ENCODE measurements at regions not wholly inside any gene's neighbourhood (a gene's known extent, or its start where the extent isn't known, plus 50 kb on each side); places are given as distances from the start of the nearest gene placed in this dataset.
A peak's percentile ranks its signal among the peaks of the same experiment; 100 is the strongest.
"Not testable (repeated sequence)": the region's sequence is repeated elsewhere in the genome, so short reads cannot be mapped to it uniquely, and the experiment has no call there.

GRCh38 chr16:16561532-16561931 lies 182.6 kb downstream of the NPIPA7 start:
- not testable (repeated sequence) for DNase-seq (ENCODE audit: low read depth in 2 of 2)

GRCh38 chr16:16563962-16564361 lies 185.0 kb downstream of the NPIPA7 start:
- DNase-seq (ENCODE audit: low read depth in 2 of 2), result not testable (repeated sequence)

- not testable (repeated sequence) for DNase-seq (ENCODE audit: low read depth in 2 of 2)
Observed at GRCh38 chr16:16565326-16565725, 186.4 kb downstream of the NPIPA7 start.

- DNase-seq (ENCODE audit: low read depth in 2 of 2), result not testable (repeated sequence)
Observed at GRCh38 chr16:16570055-16570454, 191.1 kb downstream of the NPIPA7 start.

GRCh38 chr16:16570874-16571273 lies 191.9 kb downstream of the NPIPA7 start:
- DNase-seq (ENCODE audit: low read depth in 2 of 2), result not testable (repeated sequence)

GRCh38 chr16:16572130-16572774 lies 193.3 kb downstream of the NPIPA7 start:
- DNase-seq (ENCODE audit: low read depth in 2 of 2), result not testable (repeated sequence)

- DNase-seq (ENCODE audit: low read depth in 2 of 2), result not testable (repeated sequence)
Observed at GRCh38 chr16:16577062-16577461, 198.1 kb downstream of the NPIPA7 start.

GRCh38 chr16:16578701-16579100 lies 199.8 kb downstream of the NPIPA7 start:
- DNase-seq (ENCODE audit: low read depth in 2 of 2), result no peak

- DNase-seq (ENCODE audit: low read depth in 2 of 2), result not testable (repeated sequence)
Observed at GRCh38 chr16:16582916-16583315, 204.0 kb downstream of the NPIPA7 start.

GRCh38 chr16:16586073-16586651 lies 207.2 kb downstream of the NPIPA7 start:
- not testable (repeated sequence) for DNase-seq (ENCODE audit: low read depth in 2 of 2)

- not testable (repeated sequence) for DNase-seq (ENCODE audit: low read depth in 2 of 2)
Observed at GRCh38 chr16:16586969-16587368, 208.0 kb downstream of the NPIPA7 start.

- DNase-seq (ENCODE audit: low read depth in 2 of 2), result not testable (repeated sequence)
Observed at GRCh38 chr16:16588436-16588835, 209.5 kb downstream of the NPIPA7 start.

- not testable (repeated sequence) for DNase-seq (ENCODE audit: low read depth in 2 of 2)
Observed at GRCh38 chr16:16590654-16591318, 211.8 kb downstream of the NPIPA7 start.

GRCh38 chr16:16593156-16593863 lies 214.4 kb downstream of the NPIPA7 start:
- DNase-seq (ENCODE audit: low read depth in 2 of 2), result peak in 1 of 2 donors; percentile 19

- DNase-seq (ENCODE audit: low read depth in 2 of 2), result not testable (repeated sequence)
Observed at GRCh38 chr16:16595029-16595718, 216.2 kb downstream of the NPIPA7 start.

GRCh38 chr16:16601239-16601638 lies 222.3 kb downstream of the NPIPA7 start:
- DNase-seq (ENCODE audit: low read depth in 2 of 2), result not testable (repeated sequence)

GRCh38 chr16:16607401-16608082 lies 228.6 kb downstream of the NPIPA7 start:
- not testable (repeated sequence) for DNase-seq (ENCODE audit: low read depth in 2 of 2)

- DNase-seq (ENCODE audit: low read depth in 2 of 2), result not testable (repeated sequence)
Observed at GRCh38 chr16:16609627-16610026, 230.7 kb downstream of the NPIPA7 start.

GRCh38 chr16:16610389-16610967 lies 231.5 kb downstream of the NPIPA7 start:
- not testable (repeated sequence) for DNase-seq (ENCODE audit: low read depth in 2 of 2)

GRCh38 chr16:16613212-16613611 lies 234.3 kb downstream of the NPIPA7 start:
- not testable (repeated sequence) for DNase-seq (ENCODE audit: low read depth in 2 of 2)

- not testable (repeated sequence) for DNase-seq (ENCODE audit: low read depth in 2 of 2)
Observed at GRCh38 chr16:16614484-16614883, 235.5 kb downstream of the NPIPA7 start.

Measured in stimulated activated CD8-positive, alpha-beta memory T cell treated with anti-CD3 and anti-CD28 coated beads, Interleukin-7, amount 100 ng/mL, for 4 hours (primary cell).